WTC11 (cell line): ENCODE measurements at regions not wholly inside any gene's neighbourhood (a gene's known extent, or its start where the extent isn't known, plus 50 kb on each side); places are given as distances from the start of the nearest gene placed in this dataset.

Experiments
- ATAC-seq: fragments of 200-7000 bp; cut with Tn5 transposase; 2 replicates; pipeline ENCODE4 v1.10.0; 2021; ENCODE audit warnings: mild to moderate bottlenecking, moderate library complexity
- CTCF ChIA-PET: fragments of 300-600 bp; sonication (Branson Sonifier 250); formaldehyde crosslinking; loops from one replicate; lab custom pipeline; 2021; ENCODE audit warnings: antibody characterized with exemption; lab: Charles Lee
- POLR2A ChIA-PET: fragments of 350-600 bp; sonication (Branson Sonifier 250); formaldehyde crosslinking; loops from one replicate; lab custom pipeline; 2021; ENCODE audit warnings: antibody characterized with exemption; lab: Charles Lee
- DNase-seq: peaks from one replicate; pipeline ENCODE4 v3.0.0; 2021; ENCODE audit warnings: low spot score
- H3K27ac Mint-ChIP-seq: 2 replicates; pipeline ENCODE4 v1.8.0; 2021; ENCODE audit warnings: mixed read lengths
- H3K27me3 Mint-ChIP-seq: 2 replicates; pipeline ENCODE4 v1.8.0; 2021; ENCODE audit warnings: low read depth, mild to moderate bottlenecking, moderate library complexity, mixed read lengths
- H3K36me3 Mint-ChIP-seq: 2 replicates; pipeline ENCODE4 v1.8.0; 2021; ENCODE audit warnings: mixed read lengths
- H3K4me1 Mint-ChIP-seq: 2 replicates; pipeline ENCODE4 v1.8.0; 2022; ENCODE audit warnings: mixed read lengths
- H3K4me3 Mint-ChIP-seq: 2 replicates; pipeline ENCODE4 v1.8.0; 2021; ENCODE audit warnings: mild to moderate bottlenecking, moderate library complexity, mixed read lengths
- H3K9me3 Mint-ChIP-seq: 2 replicates; pipeline ENCODE4 v1.8.0; 2021; ENCODE audit warnings: mixed read lengths
- CREB1 ChIP-seq: sonication (generic); formaldehyde crosslinking; IDR thresholded peaks from 2 replicates; pipeline ENCODE4 v1.8.0; 2023; ENCODE audit warnings: mild to moderate bottlenecking, missing genetic modification reagents
- CREM ChIP-seq: sonication (generic); formaldehyde crosslinking; IDR thresholded peaks from 2 replicates; pipeline ENCODE4 v1.8.1; 2022; ENCODE audit warnings: mild to moderate bottlenecking, missing genetic modification reagents, moderate library complexity
- ELF4 ChIP-seq: sonication (generic); formaldehyde crosslinking; IDR thresholded peaks from 2 replicates; pipeline ENCODE4 v1.8.1; 2022; ENCODE audit warnings: low read depth, mild to moderate bottlenecking, moderate library complexity, missing genetic modification reagents
- ETV6 ChIP-seq: sonication (generic); formaldehyde crosslinking; IDR thresholded peaks from 2 replicates; pipeline ENCODE4 v1.8.1; 2022; ENCODE audit warnings: mild to moderate bottlenecking, missing genetic modification reagents
- FOXJ3 ChIP-seq: sonication (generic); formaldehyde crosslinking; IDR thresholded peaks from 2 replicates; pipeline ENCODE4 v1.9.0; 2021; ENCODE audit warnings: missing genetic modification reagents, mild to moderate bottlenecking, borderline replicate concordance
- IRF2 ChIP-seq: sonication (generic); formaldehyde crosslinking; IDR thresholded peaks from 2 replicates; pipeline ENCODE4 v1.8.0; 2022; ENCODE audit warnings: low read depth, missing genetic modification reagents, borderline replicate concordance
- KAT7 ChIP-seq: sonication (generic); formaldehyde crosslinking; IDR thresholded peaks from 2 replicates; pipeline ENCODE4 v1.8.1; 2023; ENCODE audit warnings: missing genetic modification reagents, mild to moderate bottlenecking, borderline replicate concordance
- NR3C1 ChIP-seq: sonication (generic); formaldehyde crosslinking; conservative IDR thresholded peaks from 2 replicates; pipeline ENCODE4 v1.8.1; 2023; ENCODE audit warnings: low read depth, mild to moderate bottlenecking, missing genetic modification reagents
- OVOL2 ChIP-seq: fragments of 250-450 bp; sonication (Bioruptor Pico); IDR thresholded peaks from 2 replicates; pipeline ENCODE4 v1.9.0; 2021; ENCODE audit warnings: mild to moderate bottlenecking, borderline replicate concordance
- RELA ChIP-seq: sonication (generic); formaldehyde crosslinking; IDR thresholded peaks from 2 replicates; pipeline ENCODE4 v1.8.1; 2022; ENCODE audit warnings: missing genetic modification reagents, mild to moderate bottlenecking, borderline replicate concordance
- TCF7 ChIP-seq: sonication (generic); formaldehyde crosslinking; IDR thresholded peaks from 2 replicates; pipeline ENCODE4 v1.8.0; 2022; ENCODE audit warnings: mild to moderate bottlenecking, low read depth, missing genetic modification reagents, moderate library complexity
- TP53 ChIP-seq: sonication (generic); formaldehyde crosslinking; IDR thresholded peaks from 2 replicates; pipeline ENCODE4 v1.8.1; 2023; ENCODE audit warnings: mild to moderate bottlenecking, missing genetic modification reagents
- ZNF138 ChIP-seq: sonication (generic); formaldehyde crosslinking; conservative IDR thresholded peaks from 2 replicates; pipeline ENCODE4 v1.8.1; 2022; ENCODE audit warnings: mild to moderate bottlenecking, moderate library complexity, missing genetic modification reagents
- ZNF263 ChIP-seq: sonication (generic); formaldehyde crosslinking; IDR thresholded peaks from 2 replicates; pipeline ENCODE4 v1.8.1; 2022; ENCODE audit warnings: low read depth, mild to moderate bottlenecking, moderate library complexity, missing genetic modification reagents
- TF ChIP-seq, protein P1 (sequence below): sonication (generic); formaldehyde crosslinking; IDR thresholded peaks from 2 replicates; pipeline ENCODE4 v1.8.1; 2022; ENCODE audit warnings: low read depth, missing genetic modification reagents, borderline replicate concordance
- TF ChIP-seq, protein P2 (sequence below): sonication (generic); formaldehyde crosslinking; IDR thresholded peaks from 2 replicates; pipeline ENCODE4 v1.8.0; 2023; ENCODE audit warnings: mild to moderate bottlenecking, missing genetic modification reagents
- TF ChIP-seq, protein P3 (sequence below): sonication (generic); formaldehyde crosslinking; IDR thresholded peaks from 2 replicates; pipeline ENCODE4 v1.8.1; 2023; ENCODE audit warnings: mild to moderate bottlenecking, missing genetic modification reagents
- TF ChIP-seq, protein P4 (sequence below): sonication (generic); formaldehyde crosslinking; IDR thresholded peaks from 2 replicates; pipeline ENCODE4 v1.8.1; 2022; ENCODE audit warnings: missing genetic modification reagents, borderline replicate concordance
- TF ChIP-seq, protein P5 (sequence below): sonication (generic); formaldehyde crosslinking; IDR thresholded peaks from 2 replicates; pipeline ENCODE4 v1.8.1; 2023; ENCODE audit warnings: mild to moderate bottlenecking, missing genetic modification reagents
- TF ChIP-seq, protein P6 (sequence below): sonication (generic); formaldehyde crosslinking; conservative IDR thresholded peaks from 2 replicates; pipeline ENCODE4 v1.8.1; 2022; ENCODE audit warnings: mild to moderate bottlenecking, missing genetic modification reagents
- TF ChIP-seq, protein P7 (sequence below): sonication (generic); formaldehyde crosslinking; conservative IDR thresholded peaks from 2 replicates; pipeline ENCODE4 v1.8.1; 2023; ENCODE audit warnings: mild to moderate bottlenecking, low read depth, missing genetic modification reagents, moderate library complexity

DNA sequence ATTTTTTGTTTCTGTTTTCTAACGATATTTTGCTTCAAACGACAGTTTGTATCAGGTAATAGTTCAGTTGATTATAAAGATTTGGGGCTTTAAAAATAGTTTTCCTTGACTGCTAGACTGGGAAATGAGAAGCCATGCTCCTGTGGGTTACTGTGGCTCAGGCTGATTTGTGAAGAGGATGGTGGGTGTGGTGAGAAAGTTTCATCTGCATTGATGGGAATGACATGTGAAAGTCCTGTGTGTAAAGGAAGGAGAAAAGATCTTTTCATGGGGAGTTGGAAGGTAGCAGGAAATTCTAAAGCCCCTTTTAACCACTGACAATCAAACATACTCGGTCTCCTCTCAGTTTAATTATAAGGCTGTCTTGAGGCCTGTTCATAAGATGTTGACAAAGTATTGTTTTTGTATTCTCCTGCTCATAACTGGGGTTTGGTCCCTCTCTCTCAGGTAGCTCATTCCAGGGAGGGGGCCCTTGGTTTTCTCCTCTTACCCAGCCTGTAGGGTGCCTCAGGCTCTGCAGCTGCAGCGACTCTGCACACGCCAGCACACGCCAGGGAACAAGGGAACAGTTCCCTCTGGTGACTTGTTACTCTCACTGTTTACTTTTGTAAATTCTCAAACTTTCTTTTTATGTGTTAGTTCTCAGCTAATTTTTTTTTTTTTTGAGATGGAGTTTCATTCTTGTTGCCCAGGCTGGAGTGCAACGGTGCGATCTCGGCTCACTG lies 91.6 kb downstream of the CARTPT start:
- no peak overlapping the region for H3K4me3 Mint-ChIP-seq
- peaks cover 52% of the 10 kb centered on the region for H3K4me1 Mint-ChIP-seq
- CTCF ChIA-PET, result no interaction called here
- POLR2A ChIA-PET, result no interaction called here
- no peak for ATAC-seq
- H3K27me3 Mint-ChIP-seq, result no peaks in the 10 kb centered on the region
- TF ChIP-seq, protein P1, sequence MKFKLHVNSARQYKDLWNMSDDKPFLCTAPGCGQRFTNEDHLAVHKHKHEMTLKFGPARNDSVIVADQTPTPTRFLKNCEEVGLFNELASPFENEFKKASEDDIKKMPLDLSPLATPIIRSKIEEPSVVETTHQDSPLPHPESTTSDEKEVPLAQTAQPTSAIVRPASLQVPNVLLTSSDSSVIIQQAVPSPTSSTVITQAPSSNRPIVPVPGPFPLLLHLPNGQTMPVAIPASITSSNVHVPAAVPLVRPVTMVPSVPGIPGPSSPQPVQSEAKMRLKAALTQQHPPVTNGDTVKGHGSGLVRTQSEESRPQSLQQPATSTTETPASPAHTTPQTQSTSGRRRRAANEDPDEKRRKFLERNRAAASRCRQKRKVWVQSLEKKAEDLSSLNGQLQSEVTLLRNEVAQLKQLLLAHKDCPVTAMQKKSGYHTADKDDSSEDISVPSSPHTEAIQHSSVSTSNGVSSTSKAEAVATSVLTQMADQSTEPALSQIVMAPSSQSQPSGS (CRISPR knock-in tag), result no peak
- TF ChIP-seq NR3C1 (CRISPR knock-in tag) (no peak), ELF4 (CRISPR knock-in tag) (no peak), ETV6 (CRISPR knock-in tag) (no peak), FOXJ3 (CRISPR knock-in tag) (no peak), KAT7 (CRISPR knock-in tag) (no peak), RELA (CRISPR knock-in tag) (no peak)
- TF ChIP-seq, protein P2, sequence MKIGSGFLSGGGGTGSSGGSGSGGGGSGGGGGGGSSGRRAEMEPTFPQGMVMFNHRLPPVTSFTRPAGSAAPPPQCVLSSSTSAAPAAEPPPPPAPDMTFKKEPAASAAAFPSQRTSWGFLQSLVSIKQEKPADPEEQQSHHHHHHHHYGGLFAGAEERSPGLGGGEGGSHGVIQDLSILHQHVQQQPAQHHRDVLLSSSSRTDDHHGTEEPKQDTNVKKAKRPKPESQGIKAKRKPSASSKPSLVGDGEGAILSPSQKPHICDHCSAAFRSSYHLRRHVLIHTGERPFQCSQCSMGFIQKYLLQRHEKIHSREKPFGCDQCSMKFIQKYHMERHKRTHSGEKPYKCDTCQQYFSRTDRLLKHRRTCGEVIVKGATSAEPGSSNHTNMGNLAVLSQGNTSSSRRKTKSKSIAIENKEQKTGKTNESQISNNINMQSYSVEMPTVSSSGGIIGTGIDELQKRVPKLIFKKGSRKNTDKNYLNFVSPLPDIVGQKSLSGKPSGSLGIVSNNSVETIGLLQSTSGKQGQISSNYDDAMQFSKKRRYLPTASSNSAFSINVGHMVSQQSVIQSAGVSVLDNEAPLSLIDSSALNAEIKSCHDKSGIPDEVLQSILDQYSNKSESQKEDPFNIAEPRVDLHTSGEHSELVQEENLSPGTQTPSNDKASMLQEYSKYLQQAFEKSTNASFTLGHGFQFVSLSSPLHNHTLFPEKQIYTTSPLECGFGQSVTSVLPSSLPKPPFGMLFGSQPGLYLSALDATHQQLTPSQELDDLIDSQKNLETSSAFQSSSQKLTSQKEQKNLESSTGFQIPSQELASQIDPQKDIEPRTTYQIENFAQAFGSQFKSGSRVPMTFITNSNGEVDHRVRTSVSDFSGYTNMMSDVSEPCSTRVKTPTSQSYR (CRISPR knock-in tag), result no peak
- TF ChIP-seq, protein P3, sequence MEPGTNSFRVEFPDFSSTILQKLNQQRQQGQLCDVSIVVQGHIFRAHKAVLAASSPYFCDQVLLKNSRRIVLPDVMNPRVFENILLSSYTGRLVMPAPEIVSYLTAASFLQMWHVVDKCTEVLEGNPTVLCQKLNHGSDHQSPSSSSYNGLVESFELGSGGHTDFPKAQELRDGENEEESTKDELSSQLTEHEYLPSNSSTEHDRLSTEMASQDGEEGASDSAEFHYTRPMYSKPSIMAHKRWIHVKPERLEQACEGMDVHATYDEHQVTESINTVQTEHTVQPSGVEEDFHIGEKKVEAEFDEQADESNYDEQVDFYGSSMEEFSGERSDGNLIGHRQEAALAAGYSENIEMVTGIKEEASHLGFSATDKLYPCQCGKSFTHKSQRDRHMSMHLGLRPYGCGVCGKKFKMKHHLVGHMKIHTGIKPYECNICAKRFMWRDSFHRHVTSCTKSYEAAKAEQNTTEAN, result no peak
- TF ChIP-seq, protein P4, sequence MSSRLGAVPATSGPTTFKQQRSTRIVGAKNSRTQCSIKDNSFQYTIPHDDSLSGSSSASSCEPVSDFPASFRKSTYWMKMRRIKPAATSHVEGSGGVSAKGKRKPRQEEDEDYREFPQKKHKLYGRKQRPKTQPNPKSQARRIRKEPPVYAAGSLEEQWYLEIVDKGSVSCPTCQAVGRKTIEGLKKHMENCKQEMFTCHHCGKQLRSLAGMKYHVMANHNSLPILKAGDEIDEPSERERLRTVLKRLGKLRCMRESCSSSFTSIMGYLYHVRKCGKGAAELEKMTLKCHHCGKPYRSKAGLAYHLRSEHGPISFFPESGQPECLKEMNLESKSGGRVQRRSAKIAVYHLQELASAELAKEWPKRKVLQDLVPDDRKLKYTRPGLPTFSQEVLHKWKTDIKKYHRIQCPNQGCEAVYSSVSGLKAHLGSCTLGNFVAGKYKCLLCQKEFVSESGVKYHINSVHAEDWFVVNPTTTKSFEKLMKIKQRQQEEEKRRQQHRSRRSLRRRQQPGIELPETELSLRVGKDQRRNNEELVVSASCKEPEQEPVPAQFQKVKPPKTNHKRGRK (CRISPR knock-in tag), result no peak
- TF ChIP-seq, protein P5, sequence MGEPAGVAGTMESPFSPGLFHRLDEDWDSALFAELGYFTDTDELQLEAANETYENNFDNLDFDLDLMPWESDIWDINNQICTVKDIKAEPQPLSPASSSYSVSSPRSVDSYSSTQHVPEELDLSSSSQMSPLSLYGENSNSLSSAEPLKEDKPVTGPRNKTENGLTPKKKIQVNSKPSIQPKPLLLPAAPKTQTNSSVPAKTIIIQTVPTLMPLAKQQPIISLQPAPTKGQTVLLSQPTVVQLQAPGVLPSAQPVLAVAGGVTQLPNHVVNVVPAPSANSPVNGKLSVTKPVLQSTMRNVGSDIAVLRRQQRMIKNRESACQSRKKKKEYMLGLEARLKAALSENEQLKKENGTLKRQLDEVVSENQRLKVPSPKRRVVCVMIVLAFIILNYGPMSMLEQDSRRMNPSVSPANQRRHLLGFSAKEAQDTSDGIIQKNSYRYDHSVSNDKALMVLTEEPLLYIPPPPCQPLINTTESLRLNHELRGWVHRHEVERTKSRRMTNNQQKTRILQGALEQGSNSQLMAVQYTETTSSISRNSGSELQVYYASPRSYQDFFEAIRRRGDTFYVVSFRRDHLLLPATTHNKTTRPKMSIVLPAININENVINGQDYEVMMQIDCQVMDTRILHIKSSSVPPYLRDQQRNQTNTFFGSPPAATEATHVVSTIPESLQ, result no peak
- no peaks in the 10 kb centered on the region for H3K36me3 Mint-ChIP-seq
- H3K9me3 Mint-ChIP-seq, result peaks cover 4% of the 10 kb centered on the region; the same call in 1 of the 2 replicates
- DNase-seq, result no peak
- H3K27ac Mint-ChIP-seq, result no peak overlapping the region

DNA sequence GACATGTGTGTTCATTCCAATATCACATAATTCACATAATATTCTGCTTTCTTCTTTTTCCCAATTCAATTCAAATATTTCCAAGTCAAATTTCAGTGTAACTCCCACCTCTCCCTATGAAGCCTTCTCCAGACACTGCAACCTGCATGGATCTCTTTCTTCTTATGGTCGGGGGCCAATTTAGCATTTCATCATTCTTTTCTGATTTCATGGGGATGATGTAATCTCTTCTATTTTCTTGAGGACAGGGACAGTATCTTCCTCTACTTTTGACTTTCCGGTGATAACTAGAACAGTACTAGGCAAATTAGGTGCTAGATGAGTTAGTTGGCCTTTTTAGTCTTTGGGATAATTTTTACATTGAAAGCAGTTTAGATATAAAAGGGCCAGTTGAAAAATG lies 92.7 kb downstream of the CARTPT start:
- Mint-ChIP-seq H3K27ac (no peak overlapping the region), H3K36me3 (no peaks in the 10 kb centered on the region), H3K27me3 (no peaks in the 10 kb centered on the region), H3K9me3 (peaks cover 4% of the 10 kb centered on the region; the same call in 1 of the 2 replicates), H3K4me1 (peaks cover 41% of the 10 kb centered on the region), H3K4me3 (no peak overlapping the region)
- no peak for DNase-seq
- ChIA-PET CTCF (no interaction called here), POLR2A (no interaction called here)
- no peak for ATAC-seq
- TF ChIP-seq TP53 (no peak), OVOL2 (CRISPR knock-in tag) (no peak), CREM (CRISPR knock-in tag) (no peak), CREB1 (CRISPR knock-in tag) (no peak), RELA (CRISPR knock-in tag) (no peak), TCF7 (CRISPR knock-in tag) (no peak), NR3C1 (CRISPR knock-in tag) (no peak), ZNF263 (CRISPR knock-in tag) (no peak), ZNF138 (CRISPR knock-in tag) (no peak), IRF2 (CRISPR knock-in tag) (no peak)
- TF ChIP-seq, protein P6, sequence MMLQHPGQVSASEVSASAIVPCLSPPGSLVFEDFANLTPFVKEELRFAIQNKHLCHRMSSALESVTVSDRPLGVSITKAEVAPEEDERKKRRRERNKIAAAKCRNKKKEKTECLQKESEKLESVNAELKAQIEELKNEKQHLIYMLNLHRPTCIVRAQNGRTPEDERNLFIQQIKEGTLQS (CRISPR knock-in tag), result no peak
- TF ChIP-seq, protein P7, sequence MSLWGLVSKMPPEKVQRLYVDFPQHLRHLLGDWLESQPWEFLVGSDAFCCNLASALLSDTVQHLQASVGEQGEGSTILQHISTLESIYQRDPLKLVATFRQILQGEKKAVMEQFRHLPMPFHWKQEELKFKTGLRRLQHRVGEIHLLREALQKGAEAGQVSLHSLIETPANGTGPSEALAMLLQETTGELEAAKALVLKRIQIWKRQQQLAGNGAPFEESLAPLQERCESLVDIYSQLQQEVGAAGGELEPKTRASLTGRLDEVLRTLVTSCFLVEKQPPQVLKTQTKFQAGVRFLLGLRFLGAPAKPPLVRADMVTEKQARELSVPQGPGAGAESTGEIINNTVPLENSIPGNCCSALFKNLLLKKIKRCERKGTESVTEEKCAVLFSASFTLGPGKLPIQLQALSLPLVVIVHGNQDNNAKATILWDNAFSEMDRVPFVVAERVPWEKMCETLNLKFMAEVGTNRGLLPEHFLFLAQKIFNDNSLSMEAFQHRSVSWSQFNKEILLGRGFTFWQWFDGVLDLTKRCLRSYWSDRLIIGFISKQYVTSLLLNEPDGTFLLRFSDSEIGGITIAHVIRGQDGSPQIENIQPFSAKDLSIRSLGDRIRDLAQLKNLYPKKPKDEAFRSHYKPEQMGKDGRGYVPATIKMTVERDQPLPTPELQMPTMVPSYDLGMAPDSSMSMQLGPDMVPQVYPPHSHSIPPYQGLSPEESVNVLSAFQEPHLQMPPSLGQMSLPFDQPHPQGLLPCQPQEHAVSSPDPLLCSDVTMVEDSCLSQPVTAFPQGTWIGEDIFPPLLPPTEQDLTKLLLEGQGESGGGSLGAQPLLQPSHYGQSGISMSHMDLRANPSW (CRISPR knock-in tag), result no peak
